GM19239 (cell line): ENCODE measurements at regions not wholly inside any gene's neighbourhood (a gene's known extent, or its start where the extent isn't known, plus 50 kb on each side); places are given as distances from the start of the nearest gene placed in this dataset.

Experiments used
- DNase-seq: peaks from one replicate; pipeline ENCODE4 v3.0.0; 2011; ENCODE audit warnings: low spot score; ENCODE audit not compliant: insufficient read length
- FAIRE-seq: peaks from 2 replicates; lab custom pipeline; 2011; peaks lifted over from hg19 to GRCh38; lab: Jason Lieb, UNC

- FAIRE-seq (no peak), DNase-seq (no peak)
These were observed 94.7 kb downstream of the DISP1 start for GRCh38 chr1:222909586-222909985.

- FAIRE-seq (no peak), DNase-seq (no peak)
These were observed 95.9 kb downstream of the DISP1 start for GRCh38 chr1:222910699-222911098.

DNA sequence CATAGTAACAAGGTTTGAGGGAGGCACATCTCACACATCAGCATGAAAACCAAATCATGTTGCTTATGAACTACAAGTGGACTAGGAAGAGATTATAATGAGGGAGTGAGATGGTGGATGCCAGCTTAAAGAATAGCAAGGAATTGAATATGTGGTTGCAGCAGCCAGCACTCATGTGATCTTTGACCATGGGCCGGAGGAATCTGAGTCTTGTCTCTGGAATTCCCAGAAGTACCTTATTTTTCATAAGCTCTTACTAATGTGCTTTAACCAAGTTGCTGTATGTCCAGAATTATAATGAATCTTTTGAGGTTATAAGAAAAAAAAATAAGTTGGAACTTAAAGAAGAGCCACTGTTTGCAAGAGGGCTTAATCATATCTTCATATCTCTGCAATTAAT is 97.0 kb downstream of the DISP1 start:
- FAIRE-seq (no peak), DNase-seq (no peak)

DNA sequence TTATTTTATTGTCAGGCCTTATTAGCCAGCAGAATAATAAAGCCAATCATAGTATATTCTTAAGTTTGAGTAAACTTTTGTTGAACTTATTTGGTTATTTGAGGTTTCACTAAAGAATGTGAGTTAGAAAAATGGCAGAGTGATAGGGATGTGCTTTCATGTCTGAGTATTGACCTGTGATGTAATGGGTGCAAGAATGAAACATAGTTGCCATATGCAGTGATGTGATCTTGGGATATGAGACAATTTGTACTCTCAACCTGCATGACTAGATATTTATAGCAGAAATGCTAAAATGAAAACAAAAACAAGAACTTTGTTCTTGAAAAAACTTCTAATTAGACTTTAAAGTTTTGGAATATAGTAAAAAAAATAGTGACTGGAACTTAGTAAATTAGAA is 97.9 kb downstream of the DISP1 start:
- FAIRE-seq (no peak), DNase-seq (no peak)

DNA sequence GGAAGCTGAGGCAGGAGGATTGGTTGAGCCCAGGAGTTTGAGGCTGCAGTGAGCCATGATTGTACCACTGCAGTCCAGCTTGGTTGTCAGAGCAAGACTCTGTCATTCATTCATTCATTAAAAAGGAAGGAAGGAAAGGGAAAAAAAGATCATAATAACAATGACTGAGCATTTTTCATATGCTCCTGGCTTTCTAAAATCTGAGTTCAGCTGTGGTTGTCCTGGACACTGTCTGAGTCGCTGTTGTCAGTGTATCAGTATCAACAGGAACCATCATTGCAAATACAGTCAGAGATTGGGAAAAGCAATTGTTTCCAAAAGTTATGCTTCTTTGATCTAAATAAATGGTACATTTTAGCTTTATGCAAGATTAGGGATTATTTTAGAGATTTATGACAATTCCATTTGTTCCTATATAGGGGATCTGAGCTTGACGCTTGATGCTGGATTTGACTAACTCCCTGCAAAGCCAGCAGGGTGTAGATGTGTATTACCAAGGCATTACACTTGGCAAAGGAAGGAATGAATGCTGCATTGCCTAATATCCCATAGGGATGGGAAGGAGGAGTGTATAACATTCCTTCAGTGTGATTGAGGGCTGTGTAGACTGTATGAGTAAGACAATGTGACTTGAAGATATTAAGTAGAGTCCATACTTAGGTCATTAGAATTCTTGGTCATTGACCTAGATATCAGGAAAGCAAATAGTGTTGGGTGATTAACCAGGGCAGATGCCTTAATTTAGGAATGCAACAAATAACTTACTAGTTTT is 100.2 kb downstream of the DISP1 start:
- no peak for DNase-seq

GRCh38 chr1:222916100-222916499 is 101.3 kb downstream of the DISP1 start:
- DNase-seq (no peak), FAIRE-seq (no peak)

More for the DNA sequence above, 100.2 kb downstream of the DISP1 start:
- FAIRE-seq: no peak

GRCh38 chr1:222918801-222919477 is 104.1 kb downstream of the DISP1 start:
- DNase-seq: no peak
- no peak for FAIRE-seq

DNA sequence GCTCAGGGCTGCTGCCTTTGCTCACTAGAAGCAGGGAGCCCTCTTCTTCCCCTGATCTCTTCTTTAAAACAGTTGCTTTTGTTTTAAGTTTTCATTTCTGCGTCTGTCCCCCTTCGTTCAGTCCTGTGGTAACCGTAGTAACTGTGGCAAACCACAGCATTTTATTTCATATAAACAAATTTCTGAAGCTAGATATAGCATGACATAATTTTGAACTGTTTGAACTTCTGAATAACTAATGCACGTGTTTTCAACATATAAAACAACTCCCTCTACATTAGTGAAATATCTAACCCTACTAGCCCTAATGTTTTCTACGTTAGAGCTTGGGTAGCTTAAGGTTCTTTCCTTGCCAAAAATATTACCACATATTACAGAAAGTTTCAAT is 104.6 kb downstream of the DISP1 start:
- FAIRE-seq: no peak

GRCh38 chr1:222920169-222920568 is 105.3 kb downstream of the DISP1 start:
- FAIRE-seq (no peak), DNase-seq (no peak)

More for the DNA sequence above, 104.6 kb downstream of the DISP1 start:
- DNase-seq: no peak

- FAIRE-seq: no peak
- DNase-seq: no peak
These were observed 107.1 kb downstream of the DISP1 start for GRCh38 chr1:222921945-222922344.

GRCh38 chr1:222923506-222923905 is 108.7 kb downstream of the DISP1 start:
- FAIRE-seq (no peak), DNase-seq (no peak)

GRCh38 chr1:222924136-222924706 is 109.4 kb downstream of the DISP1 start:
- DNase-seq (no peak), FAIRE-seq (no peak)

- DNase-seq (no peak), FAIRE-seq (no peak)
These were observed 111.7 kb downstream of the DISP1 start for GRCh38 chr1:222926566-222926965.

DNA sequence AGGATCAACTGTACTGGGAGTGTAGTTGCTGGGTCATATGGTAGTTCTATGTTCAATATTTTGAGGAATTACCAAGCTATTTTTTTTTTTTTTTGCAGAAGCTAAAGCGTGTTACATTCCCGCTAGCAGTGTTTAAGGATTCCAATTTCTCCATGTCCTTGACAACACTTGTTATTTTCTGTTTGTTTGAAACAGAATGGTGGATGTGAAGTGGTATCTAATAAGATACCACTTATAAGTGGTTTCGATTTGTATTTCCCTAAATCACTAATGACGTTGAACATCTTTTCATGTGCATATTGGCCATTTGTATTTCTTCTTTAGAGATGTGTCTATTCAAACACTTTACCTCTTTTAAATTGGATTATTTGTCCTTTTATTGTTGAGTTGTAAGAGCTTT is 112.2 kb downstream of the DISP1 start:
- FAIRE-seq: no peak
- no peak for DNase-seq

DNA sequence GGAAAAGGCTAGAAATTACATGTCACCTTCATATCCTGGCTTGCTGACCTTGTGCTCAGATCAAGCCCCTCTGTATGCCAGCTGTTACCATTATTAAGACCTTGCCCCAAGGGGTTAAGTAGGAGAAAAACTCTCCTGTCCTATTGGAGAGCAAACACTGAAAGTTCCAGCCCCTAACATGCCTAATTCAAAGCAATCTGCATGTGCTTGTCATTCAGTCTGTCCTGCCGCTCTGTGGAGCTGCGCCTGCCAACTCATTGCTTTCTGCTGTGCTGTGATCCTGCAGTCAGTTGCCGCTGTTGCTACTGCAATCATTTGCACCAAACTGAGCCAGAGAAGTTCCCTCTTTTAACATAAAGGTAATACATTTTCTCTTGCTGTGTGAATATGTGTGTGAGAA is 113.4 kb downstream of the DISP1 start:
- no peak for DNase-seq
- no peak for FAIRE-seq

- DNase-seq (no peak), FAIRE-seq (no peak)
These were observed 115.2 kb downstream of the DISP1 start for GRCh38 chr1:222930070-222930469.

- DNase-seq (no peak), FAIRE-seq (no peak)
These were observed 116.2 kb downstream of the DISP1 start for GRCh38 chr1:222931023-222931422.

DNA sequence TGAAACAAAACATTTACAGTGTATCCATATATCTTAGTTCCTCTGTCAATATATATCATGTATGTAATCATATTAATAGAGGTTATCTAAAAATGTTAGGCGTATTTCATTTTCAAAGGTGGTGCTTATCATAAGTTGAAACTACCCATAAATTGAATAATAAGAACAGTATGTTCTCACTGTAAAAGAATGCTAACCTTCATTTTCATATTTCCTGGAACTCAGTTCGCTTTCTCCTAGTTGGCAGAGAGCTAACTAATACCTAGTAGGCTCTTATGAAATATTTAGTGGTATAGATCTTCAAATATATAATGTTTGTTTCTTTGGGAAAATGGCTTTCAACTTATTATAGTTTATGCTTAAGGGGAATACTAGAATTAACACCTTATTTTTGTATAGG is 118.4 kb downstream of the DISP1 start:
- no peak for FAIRE-seq
- no peak for DNase-seq

- no peak for DNase-seq
- FAIRE-seq: no peak
These were observed 120.5 kb downstream of the DISP1 start for GRCh38 chr1:222935239-222935900.

GRCh38 chr1:222936042-222936441 is 121.2 kb downstream of the DISP1 start:
- no peak for DNase-seq

DNA sequence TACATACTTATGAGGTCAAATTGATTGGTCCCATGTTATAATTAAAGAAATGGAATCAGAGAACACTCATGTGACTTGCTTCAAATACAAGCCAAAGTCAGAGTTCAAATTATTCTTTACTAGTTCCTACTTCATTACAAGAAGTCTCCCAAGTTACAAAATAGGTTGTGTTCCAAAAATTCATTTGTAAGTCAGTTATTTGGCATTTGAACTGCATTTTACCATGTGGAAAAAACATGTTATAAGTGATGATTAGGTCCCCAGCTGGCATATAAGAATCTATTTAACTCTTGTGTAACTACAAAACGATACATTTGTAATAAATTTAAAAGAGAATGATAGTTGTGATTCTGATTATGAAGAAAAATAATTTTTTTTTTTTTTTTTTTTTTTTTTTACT is 124.1 kb downstream of the DISP1 start:
- FAIRE-seq (no peak), DNase-seq (no peak)

More at GRCh38 chr1:222936042-222936441, 121.2 kb downstream of the DISP1 start:
- no peak for FAIRE-seq
